GM21360 (cell line): ENCODE measurements at regions not wholly inside any gene's neighbourhood (a gene's known extent, or its start where the extent isn't known, plus 50 kb on each side); places are given as distances from the start of the nearest gene placed in this dataset.

Source experiments
- ATAC-seq: cut with Tn5 transposase; IDR thresholded peaks from one replicate; pipeline ENCODE4 v1.9.1; 2021; ENCODE audit warnings: mild to moderate bottlenecking, moderate library complexity; ENCODE audit not compliant: unreplicated experiment

DNA sequence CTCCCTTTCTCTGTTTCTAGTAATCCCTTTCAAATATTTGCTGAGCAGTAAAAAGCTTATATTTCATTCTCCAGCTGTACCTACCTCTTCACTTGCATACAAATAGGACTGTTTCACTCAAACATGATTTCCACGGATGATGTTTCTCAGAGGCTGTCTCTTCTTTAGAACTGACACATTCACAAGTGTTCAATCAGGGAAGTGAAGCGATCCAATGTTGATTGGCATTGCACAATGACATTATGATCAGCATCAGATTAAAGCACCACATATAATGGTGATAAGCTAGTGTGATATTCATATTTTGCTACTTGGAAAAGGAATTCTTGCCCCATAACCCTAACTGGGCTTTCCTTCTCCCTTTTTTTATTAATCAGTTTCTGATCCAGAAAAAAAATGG, 681.8 kb downstream of the TBC1D32 start:
- no peak for ATAC-seq

DNA sequence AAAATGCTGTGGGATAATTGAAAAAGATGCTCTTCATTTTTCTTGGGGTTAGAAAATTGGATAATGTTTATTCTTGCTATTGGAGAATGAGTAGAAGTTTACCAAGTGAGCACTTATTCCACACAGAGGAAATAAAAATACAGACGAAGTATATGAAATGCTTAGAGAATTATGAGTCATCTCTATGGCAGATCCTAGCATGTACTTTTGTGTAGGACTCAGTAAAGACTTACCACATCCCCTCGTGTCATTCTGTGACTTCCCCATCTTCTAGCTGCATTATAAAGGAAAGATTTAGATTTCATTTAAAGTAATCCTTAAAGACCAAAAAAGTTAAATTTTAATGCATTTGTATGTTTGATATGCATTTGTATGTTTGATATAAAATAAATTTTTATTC, 685.6 kb downstream of the TBC1D32 start:
- no peak for ATAC-seq

DNA sequence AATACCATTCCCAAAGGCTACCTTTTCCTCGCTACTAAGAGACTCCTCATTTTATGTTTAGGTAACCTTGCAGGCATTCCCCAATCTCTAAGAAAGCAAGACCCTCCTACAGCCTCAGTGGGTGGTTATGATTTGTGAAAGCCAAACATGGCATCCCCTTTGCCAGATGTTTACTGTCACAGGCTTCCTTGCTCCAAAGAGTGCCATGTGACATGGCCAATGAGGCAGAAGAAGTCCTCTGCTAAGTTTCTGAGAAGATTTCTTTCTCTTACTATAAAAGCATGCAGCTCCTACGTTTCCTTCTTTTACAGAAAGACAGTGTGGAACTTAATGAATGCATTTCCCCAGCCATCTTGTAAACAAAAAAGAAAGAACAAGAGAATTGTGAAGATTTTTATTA, 688.2 kb downstream of the TBC1D32 start:
- no peak for ATAC-seq

DNA sequence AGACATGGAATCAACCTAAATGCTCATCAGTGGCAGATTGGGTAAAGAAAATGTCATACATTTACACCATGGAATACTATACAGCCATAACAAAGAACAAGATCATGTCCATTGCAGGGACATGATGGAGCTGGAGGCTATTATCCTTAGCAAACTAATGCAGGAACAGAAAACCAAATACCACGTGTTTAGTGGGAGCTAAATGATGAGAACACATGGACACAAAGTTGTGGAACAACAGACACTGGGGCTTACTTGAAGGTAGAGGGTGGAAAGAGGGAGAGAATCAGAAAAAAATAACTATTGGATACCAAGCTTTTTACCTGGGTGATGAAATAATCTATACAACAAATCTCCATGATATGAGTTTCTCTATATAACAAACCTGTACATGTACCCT, 701.3 kb downstream of the TBC1D32 start:
- ATAC-seq, result no peak

DNA sequence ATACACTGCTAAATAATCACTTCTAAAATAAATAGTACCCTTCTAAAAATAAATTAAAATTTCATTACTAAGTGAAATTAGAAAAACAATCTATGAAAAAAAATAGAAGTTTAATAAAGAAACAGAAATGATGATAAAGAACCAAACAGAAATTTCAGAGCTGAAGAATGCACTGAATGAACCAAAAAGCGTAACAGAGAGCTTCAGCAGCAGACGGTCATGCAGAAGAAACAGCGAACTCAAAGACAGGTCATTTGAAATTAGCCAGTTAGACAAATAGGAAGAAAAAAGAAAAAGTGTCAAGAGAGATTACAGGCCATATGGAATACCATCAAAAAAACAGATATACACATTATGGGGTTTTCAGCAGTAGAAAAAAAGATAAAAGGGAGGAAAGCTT, 706.7 kb downstream of the TBC1D32 start:
- no peak for ATAC-seq

DNA sequence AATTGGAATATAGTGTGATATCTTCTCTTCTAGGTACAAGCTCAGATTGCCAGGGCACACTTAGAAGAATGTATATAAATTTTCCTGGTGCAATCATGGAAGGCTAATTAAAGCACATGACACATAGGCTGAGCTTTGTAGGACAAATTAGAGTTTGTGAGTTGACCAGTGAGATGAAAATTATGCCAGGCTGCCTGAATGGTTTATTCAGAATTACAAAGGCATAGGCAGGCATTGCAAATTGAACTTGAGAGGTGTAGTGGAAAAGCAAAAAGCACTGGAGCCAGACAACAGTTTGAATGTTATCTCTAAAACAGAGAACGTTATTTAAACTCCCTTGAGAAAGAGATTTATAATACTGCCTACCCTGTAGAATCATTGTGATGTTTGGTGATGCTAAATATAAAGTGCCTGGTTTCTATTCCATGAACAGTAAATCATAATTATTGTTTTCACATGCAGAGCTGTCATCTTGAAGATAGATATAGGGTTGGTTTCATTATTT, 712.1 kb downstream of the TBC1D32 start:
- ATAC-seq, result no peak

DNA sequence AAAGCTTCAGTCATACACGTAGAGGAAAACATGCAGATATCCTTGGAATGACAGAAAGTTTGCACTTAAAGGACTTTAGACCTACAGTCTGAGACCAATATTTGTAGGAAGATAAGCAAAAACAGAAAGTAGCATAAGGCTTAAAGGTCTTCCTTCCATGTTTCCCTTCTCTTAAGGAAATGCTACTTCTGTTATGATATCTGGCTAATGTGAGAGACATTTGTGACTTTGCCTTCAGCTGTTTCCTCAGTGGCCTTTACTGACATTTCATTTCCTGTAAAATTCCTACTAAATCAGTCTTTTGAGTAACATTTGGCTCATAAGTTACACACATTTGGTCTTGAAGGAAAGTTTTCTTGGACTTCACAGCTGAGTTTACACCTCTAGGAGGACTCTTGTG, 713.4 kb downstream of the TBC1D32 start:
- ATAC-seq, result no peak

DNA sequence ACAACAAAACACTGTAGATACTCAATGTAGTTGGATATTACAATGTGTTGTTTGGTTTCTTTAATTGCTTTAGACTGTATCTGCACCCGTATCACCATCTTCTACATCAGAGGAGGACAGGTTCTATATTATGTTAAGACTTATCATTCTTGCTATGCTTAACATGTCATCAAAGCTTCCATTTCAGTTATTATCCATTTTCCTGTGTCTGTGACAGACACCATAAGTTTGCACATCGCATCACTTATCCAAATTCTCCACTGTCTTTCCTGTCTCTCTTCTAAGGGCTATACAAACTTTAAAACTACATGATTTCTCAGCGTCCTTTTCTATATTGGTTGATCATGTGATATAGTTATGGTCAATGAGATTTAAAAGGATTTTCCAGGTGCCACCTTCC, 719.0 kb downstream of the TBC1D32 start:
- ATAC-seq, result no peak

DNA sequence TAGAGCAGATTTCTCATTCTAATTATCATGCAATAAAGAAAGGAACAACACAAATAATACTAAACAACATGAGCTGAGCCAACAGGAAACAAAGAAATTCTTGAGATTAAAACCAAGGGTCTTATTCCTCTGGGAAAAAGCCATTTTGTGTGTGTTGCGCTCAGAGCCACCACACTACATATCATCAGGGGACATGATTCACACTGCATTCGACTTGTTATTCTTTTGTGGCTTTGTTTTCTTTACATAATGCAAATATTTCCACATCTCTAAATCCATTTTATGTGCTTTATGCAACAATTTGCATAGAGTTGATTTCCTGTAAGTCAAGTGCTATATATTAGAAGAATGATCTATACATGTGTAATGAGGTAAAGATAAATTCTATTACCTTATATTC, 719.6 kb downstream of the TBC1D32 start:
- ATAC-seq, result no peak

DNA sequence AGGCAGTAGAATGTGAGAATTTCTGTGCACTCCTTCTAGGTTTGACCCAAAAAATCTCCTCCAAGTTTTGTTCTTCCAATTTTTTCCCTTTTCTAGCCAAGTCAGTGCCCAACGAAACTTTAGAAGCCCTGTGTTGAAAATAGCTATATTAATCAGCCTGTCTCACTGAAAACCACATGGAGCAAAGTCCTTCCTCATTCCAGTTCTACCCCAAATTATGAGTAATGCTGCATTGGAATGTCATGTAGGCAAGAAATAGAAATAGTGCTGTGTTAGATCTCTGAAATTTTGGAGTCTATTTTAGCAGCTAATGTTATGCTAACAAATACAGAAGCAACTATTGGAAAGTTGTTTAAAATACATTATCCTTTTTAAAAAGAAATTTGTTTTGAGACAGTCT, 725.5 kb downstream of the TBC1D32 start:
- no peak for ATAC-seq

DNA sequence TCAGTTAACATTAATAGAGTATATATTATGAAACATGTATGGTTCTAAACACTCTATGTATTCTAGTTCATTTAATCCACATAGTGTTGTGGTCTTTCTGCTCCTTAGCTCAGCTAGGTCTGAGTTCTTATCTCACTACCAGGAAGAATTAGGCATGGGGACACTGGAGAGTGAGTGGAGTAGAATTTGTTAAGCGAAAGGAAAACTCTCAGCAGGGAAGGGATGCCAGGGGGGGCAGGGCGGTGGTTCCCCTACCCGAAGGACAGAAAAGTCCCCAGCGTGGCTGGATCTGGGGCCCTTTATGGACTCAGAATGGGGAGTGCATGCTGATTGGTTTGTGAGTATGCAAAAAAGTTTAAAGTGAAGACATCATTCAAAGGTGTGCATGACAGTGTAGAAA, 727.5 kb downstream of the TBC1D32 start:
- ATAC-seq, result no peak

DNA sequence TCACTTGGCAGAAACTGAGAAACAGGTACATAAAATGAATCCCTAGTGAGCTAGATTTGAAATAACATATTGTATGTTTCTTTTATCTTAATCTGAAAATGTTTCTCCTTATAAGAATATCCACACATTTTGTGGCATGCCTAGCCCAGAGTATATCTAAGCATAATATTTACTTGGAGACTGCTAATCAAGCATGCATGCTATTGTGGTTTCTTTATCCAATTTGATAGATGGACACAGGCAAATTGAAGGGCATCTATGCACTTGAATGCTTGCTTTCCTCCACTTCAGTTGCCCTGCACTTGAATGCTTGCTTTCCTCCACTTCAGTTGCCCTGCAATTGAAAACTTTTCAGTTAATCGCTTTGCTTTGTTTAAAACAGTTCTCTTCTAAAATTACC, 729.8 kb downstream of the TBC1D32 start:
- ATAC-seq, result no peak

DNA sequence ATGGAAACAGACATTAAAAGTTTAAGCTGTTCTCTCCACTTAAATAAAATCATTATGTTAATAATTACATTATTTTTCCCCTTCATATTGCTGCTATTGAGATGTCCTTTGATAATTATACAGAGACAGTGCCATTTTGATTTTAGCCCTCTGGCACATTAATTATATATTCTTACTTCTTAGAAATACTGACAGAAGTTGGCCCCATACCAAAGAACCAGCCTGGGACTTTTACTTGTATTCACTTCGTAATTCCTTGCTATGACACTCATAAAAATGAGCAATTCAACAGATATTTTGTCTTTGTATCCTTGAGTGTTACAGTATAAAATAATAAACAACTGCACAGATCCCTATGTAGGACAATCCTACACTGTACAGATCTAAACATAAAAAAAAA, 743.7 kb downstream of the TBC1D32 start:
- no peak for ATAC-seq

DNA sequence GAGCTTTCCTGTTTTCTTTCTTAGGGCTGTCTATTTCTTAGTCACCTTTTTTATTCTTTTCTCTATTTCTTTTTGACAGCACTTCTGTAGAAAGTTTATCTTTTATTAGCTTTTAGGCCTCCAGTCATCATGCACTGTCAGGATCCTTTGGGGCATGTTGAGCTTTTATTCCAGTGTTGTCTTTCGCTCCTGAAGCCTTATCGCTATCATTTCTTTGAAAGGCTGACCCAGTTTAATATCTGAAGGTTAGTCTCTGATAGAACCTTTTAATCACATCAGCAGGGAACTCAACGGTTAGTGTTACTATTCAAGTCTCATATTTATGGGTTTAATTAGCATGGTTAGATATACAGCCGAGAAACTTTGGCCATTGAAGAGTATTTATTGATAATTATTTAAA, 745.9 kb downstream of the TBC1D32 start:
- ATAC-seq, result no peak

DNA sequence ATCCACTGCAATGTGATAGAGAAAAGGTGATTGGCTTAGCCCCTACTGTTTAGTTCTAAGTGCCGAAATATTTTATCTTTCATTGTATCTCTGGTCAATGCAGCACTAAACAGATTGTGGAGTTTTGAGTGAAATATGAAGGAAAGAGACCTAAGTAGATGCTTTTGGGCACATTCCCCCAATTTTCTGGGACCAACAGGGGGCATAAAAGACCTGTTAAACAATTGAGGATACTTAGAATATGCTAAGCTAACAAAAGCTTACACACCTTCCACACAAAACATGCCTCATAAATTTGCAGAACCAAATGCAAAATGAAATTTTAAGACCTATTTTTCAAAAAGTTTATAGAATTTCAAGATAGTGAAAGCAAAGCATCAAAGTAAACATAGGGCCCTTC, 746.9 kb downstream of the TBC1D32 start:
- no peak for ATAC-seq

DNA sequence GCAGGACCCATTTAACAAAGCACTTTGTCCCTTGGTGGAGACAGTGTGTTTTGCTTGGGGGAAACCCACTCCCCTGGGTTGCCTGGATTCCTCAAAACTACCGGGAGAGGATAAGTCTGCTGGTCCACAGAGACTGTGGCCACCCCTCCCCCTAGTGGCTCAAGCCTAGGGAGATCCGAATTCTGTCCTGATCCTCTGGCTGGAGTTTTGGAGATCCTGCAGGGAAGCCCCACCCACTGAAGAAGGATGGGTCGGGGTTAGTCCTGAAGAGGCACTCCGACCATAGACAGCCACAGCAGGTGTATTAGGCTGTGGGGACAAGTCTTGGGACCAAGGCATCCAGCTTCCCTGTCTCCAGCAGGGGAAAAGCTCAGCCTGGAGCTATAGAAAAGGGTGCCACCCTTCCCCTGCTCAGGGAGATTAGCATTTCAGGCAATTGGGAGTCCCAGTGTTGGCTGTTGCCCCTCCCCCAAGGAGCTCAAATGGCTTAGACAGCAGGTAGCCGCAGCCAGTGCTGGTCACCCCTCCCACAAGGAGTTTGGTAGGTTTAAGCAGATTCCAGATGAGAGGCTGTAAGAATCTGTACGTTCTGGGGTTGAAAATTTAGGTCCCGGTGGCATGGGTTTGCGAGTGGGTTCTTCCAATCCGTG, 750.0 kb downstream of the TBC1D32 start:
- ATAC-seq, result no peak

DNA sequence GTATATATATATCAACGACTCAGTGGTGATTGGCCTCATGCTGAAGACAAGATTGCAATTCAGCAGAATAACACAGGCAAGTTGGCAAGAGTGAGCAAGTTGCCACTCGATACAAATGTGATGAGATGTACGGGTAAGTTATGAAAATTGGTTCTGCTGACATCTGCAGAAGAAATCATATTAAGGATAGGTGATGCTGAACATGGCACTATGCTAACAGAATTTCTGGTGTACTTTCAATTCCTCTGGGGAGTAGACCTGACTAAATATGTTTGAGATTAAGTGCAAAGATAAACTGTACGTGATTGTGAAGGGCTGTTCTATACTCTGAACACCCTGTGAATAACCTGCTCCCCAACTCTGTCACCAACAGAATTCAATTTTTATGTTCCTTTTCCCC, 758.2 kb downstream of the TBC1D32 start:
- ATAC-seq, result no peak

DNA sequence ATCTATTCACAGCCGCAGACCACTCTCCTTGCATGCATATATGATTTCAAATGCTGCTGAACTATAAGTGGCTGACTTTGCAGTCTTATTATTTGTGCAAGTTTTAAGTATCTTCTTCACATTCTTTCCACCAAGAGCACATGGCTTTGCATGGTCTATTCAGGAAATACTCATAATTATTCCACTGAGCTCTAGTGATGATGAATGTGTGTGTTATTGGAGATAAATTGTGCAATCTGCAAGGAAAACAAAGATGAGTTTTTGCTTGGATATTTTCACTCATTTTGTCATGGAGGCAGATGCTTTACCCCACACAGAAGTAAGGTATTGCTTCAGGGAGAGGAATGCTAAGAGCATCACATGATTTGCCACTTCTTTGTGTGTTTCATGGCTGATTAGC, 764.6 kb downstream of the TBC1D32 start:
- ATAC-seq, result no peak

DNA sequence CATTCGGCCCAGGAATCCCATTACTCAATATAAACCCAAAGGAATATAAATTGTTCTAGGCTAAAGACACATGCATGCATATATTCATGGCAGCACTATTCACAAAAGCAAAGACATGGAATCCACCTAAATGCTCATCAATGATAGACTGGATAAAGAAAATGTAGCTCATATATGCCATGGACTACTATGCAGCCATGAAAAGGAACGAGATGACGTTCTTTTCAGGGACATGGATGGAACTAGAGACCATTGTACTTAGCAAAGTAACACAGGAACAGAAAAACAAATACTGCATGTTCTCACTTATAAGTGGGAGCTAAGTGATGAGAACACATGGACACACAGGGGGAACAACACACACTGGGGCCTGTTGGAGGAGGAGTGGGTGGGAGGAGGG, 769.5 kb downstream of the TBC1D32 start:
- ATAC-seq, result no peak

DNA sequence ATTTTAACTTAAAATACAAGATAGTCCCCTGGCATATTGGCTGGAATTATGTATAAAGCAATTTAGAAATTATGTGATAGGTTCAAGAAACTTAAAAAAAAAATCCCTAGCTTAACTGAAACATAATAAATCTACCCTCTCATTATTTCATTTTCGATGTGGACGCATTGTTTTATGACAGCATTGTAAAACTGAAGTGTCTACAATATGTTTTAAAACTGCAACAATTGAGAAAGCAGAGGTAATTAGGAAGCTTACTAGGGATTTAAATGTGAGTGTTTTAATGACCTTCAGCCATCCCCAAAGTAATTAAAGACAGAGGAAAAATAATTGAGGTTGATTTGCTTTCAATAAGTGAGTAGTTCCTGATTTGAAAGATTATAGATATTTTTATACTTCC, 776.0 kb downstream of the TBC1D32 start:
- ATAC-seq, result no peak

DNA sequence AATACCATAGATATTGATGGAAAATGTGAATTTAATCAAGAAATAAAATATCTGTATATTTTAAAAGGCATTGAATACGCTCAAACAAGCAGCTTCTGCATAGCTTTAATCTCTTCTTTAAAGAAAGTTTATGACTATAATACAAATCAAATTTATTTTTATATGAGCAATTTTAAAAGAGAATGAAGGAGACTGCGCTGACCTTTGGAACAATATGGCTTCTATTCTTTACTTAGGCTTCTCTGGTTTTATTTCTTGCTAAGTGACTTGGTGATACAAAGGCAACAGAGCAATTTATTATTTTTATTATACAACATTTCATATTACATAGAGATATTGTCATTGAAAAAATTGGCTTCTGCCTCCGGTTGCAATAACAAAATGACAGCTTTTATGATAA, 776.7 kb downstream of the TBC1D32 start:
- no peak for ATAC-seq

DNA sequence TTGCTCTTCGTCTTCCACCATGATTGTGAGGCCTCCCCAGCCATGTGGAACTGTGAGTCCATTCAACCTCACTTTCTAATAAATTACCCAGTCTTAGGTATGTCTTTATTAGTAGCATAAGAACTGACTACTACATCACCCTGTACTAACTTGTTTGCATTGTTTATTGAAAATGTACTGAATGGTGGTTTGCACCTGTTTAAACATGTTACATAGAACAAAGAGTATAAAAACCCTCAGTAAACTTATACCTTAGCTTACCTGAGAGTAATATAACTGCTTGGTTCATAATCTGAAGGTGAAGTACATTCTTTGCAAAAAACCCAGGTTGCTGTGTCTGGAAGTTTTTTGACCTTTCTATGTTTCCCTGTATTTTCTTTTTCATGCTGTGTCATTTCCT, 777.8 kb downstream of the TBC1D32 start:
- ATAC-seq, result no peak

DNA sequence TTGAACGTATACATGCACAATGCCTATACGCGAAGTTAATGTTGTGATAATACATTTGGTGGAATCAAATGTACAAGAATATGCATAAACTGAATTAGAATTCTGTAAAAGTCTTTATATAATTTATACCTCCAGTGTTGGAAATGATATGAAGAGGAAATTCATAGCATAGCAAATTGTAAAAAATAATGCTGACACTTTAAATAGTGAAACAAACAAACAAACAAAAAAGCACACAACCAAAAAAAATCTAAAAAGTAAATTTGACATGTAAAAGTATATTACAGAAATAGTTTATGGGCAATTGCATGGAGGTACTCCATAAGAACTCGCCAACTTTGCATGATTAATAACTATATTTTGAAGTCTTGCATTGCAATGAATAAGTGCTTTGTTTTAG, 780.9 kb downstream of the TBC1D32 start:
- ATAC-seq, result no peak
